ENCODE measurements at regions not wholly inside any gene's neighbourhood (a gene's known extent, or its start where the extent isn't known, plus 50 kb on each side); places are given as distances from the start of the nearest gene placed in this dataset.

GRCh38 chr17:17411692-17412091 lies 65.1 kb upstream of the MED9 start:
- TF ChIP-seq REST (IDR thresholded peaks at IDR 0.05; ENCODE audit: insufficient read depth in 1 of 2, low read depth in 2 of 2, low read length in 2 of 2) (no peak), TAF1 (IDR thresholded peaks at IDR 0.05; ENCODE audit: borderline replicate concordance, insufficient read depth, low read length) (no peak), POLR2AphosphoS5 (IDR thresholded peaks at IDR 0.05; ENCODE audit: low read depth, low read length) (no peak), SIN3A (IDR thresholded peaks at IDR 0.05; ENCODE audit: borderline replicate concordance, insufficient read depth, low read length) (no peak)
